Neural crest cell (in vitro differentiated cells): ENCODE measurements at regions not wholly inside any gene's neighbourhood (a gene's known extent, or its start where the extent isn't known, plus 50 kb on each side); places are given as distances from the start of the nearest gene placed in this dataset.

ENCODE experiments used
- DNase-seq: peaks from one replicate; pipeline ENCODE4 v3.0.0; 2021; ENCODE audit warnings: low read depth, mixed read lengths, low spot score
- H3K27ac Mint-ChIP-seq: one replicate; pipeline ENCODE4 v1.8.0; 2021; ENCODE audit warnings: mild to moderate bottlenecking, mixed read lengths; ENCODE audit not compliant: unreplicated experiment
- H3K27me3 Mint-ChIP-seq: 2 replicates; pipeline ENCODE4 v1.8.0; 2021; ENCODE audit warnings: low read depth, mild to moderate bottlenecking, mixed read lengths
- H3K36me3 Mint-ChIP-seq: 2 replicates; pipeline ENCODE4 v1.8.0; 2021; ENCODE audit warnings: low read depth, mild to moderate bottlenecking, mixed read lengths
- H3K4me1 Mint-ChIP-seq: 2 replicates; pipeline ENCODE4 v1.8.0; 2021; ENCODE audit warnings: mixed read lengths
- H3K4me3 Mint-ChIP-seq: one replicate; pipeline ENCODE4 v1.8.0; 2021; ENCODE audit warnings: mild to moderate bottlenecking, mixed read lengths
- H3K9me3 Mint-ChIP-seq: 2 replicates; pipeline ENCODE4 v1.8.0; 2021; ENCODE audit warnings: mixed read lengths
- TF ChIP-seq, protein P1 (sequence below): fragments of 200-600 bp; sonication (generic); conservative IDR thresholded peaks from 2 replicates; pipeline ENCODE4 v1.5.0; 2021; ENCODE audit warnings: antibody characterized with exemption, mild to moderate bottlenecking

DNA sequence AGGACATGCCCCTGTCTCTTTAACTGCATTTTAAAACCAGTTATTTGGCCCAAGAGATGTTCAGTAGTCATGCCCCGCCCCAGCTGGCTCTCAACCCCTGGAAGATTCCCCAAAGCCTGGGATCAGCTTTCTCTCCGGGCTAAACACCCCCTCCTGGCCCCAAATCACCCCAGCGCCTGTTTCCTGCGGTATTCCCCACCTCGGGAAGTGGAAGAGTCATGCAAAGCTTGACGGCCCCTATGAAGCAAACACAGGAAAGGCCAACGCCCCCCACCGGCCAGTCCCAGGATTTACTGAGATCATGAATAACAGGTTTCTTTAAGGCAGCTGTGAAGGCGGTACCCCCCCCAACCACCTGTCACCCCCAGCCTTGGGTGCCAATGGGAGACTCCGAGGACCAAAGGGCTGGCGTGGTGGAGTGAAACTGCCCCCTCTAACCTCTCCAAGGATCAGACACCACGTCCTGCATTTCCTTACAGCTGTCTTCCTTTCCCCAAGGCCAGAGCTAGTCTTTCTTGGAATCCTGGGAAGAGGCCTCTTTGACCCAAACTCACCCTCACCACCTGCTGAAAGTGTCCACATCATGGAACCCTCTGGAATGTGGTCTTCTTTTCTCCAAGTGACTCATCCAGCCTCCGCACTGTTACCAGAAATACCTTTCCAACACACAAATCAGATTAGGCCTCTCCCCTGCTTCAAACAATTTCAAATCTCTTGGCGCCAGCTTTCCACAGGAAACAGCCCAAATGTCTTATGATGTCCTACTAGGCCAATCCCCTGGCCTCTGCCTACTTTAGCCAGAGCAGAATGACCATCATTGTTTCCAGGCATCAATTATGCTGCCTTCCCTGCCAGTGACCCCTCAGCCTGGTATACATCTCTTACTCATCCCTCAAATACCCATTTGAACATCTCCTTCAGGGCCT is 301.5 kb downstream of the ZEB1 start:
- Mint-ChIP-seq H3K36me3 (peaks cover 18% of the 10 kb centered on the region), H3K4me3 (no peak overlapping the region), H3K4me1 (peaks cover 18% of the 10 kb centered on the region), H3K27ac (peak overlapping the region; percentile 50), H3K9me3 (peaks cover 22% of the 10 kb centered on the region), H3K27me3 (no peaks in the 10 kb centered on the region)
- TF ChIP-seq, protein P1, sequence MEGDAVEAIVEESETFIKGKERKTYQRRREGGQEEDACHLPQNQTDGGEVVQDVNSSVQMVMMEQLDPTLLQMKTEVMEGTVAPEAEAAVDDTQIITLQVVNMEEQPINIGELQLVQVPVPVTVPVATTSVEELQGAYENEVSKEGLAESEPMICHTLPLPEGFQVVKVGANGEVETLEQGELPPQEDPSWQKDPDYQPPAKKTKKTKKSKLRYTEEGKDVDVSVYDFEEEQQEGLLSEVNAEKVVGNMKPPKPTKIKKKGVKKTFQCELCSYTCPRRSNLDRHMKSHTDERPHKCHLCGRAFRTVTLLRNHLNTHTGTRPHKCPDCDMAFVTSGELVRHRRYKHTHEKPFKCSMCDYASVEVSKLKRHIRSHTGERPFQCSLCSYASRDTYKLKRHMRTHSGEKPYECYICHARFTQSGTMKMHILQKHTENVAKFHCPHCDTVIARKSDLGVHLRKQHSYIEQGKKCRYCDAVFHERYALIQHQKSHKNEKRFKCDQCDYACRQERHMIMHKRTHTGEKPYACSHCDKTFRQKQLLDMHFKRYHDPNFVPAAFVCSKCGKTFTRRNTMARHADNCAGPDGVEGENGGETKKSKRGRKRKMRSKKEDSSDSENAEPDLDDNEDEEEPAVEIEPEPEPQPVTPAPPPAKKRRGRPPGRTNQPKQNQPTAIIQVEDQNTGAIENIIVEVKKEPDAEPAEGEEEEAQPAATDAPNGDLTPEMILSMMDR = no peak
- DNase-seq = no peak

DNA sequence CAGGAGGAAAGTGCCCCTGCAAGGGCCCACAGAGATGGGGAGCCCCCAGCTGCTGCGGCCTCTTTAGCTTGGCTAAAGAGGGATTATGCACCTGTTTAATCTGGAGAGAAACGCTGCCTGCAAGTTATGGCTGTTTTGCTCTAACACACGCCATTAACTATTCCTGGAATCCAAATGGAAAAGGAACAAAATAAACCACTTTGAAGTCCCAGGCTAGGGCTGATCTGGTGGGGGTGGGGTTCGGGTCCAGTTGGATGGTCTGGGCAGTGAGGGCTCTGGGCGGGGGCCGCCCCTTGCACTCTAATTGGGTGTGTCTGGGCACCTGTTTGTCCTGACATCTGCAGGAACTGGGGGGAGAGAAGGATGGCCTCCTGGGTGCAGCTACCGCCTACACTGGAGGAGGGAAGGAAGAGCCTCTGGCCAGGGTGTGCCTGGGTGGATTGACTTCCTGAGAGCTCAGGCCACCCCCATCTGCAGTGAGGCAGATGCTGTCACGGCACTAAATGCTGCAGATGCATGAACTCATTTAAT is 300.6 kb downstream of the ZEB1 start:
- H3K4me3 Mint-ChIP-seq = no peak overlapping the region
- H3K27me3 Mint-ChIP-seq = no peaks in the 10 kb centered on the region
- DNase-seq = no peak
- peak overlapping the region; percentile 62 for H3K27ac Mint-ChIP-seq
- peaks cover 26% of the 10 kb centered on the region for H3K4me1 Mint-ChIP-seq
- H3K36me3 Mint-ChIP-seq = peaks cover 11% of the 10 kb centered on the region
- TF ChIP-seq, protein P1 = no peak
- H3K9me3 Mint-ChIP-seq = peaks cover 19% of the 10 kb centered on the region

DNA sequence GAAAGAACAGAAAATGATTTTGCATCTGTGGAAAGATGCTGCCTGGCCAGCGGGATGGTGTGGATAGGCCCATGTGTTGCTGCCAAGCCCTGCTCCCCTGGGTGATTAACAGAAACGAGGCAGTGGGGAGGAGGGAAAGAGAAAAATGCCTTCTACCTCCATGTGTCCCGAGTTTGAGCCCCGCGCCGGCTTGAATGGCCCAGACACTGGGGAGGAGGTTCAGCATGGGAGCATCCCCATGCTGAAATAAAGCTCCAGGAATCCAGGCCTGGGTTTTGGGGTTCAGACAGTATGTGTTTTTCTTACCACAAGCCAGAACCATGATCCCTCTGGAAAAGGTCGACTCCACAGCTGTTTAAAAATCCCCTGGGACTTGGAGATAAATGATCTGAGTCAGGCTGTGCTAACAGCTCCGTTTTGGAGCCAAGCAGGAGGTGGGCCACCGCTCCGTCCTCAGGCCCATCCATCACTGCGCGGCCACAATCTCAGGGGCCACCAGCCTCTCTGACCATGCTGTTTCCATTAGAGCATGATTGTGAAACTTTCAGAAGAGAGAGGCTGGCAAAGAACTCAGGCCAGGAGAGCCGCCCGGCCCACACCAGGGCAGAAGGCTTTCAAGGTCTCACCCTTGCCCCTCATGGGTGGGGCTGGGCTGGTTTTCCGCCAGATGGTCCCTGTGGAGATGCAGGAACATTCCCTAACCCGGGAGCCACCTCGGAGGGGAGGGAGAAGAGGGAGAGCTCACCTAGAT is 299.7 kb downstream of the ZEB1 start:
- DNase-seq = no peak
- Mint-ChIP-seq H3K4me3 (no peak overlapping the region), H3K9me3 (peaks cover 11% of the 10 kb centered on the region), H3K36me3 (peaks cover 3% of the 10 kb centered on the region), H3K27ac (peak overlapping the region; percentile 87), H3K27me3 (no peaks in the 10 kb centered on the region), H3K4me1 (peaks cover 26% of the 10 kb centered on the region)
- TF ChIP-seq, protein P1 = no peak

DNA sequence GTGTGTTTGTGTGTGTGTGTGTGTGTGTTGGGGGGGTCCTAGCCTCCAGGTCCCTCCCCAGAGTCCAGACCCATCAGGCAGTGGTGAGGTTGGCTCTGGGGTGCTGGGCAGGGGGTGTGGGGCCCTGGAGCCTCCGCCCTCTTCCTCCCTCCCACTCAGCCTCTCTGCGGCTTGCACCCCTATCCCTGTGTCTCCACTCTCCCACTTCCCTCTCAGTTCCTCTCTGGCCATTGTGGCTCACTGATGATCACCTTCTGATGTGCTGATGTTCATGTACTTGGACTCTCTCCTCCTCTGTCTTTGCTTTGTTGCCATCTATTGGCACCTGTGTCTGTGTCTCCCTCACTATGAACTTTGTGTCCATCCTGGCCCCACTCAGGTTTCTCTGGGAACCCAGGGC is 298.7 kb downstream of the ZEB1 start:
- TF ChIP-seq, protein P1 = no peak
- no peak for DNase-seq
- Mint-ChIP-seq H3K4me3 (no peak overlapping the region), H3K36me3 (peaks cover 3% of the 10 kb centered on the region), H3K27ac (no peak overlapping the region), H3K4me1 (peaks cover 26% of the 10 kb centered on the region), H3K9me3 (peaks cover 8% of the 10 kb centered on the region), H3K27me3 (no peaks in the 10 kb centered on the region)

DNA sequence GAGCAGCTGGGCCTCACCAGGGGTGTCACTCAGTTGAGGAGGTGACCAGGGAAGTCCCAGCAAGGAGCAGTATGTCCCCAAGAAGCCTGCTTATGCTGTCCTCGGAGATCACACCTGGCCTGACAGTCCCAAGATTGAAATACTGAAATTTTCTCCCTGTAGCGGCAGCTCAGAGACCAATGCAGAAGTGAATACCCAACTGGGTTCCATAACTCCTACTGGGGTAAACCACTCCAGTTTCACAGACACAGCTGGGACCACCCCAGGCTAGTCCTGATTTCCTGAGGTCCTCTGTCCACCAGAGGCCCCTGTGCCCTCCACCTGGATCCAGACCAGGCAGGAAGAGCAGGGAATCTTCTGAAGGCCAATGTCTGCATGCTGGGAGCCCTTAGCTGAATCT is 298.1 kb downstream of the ZEB1 start:
- Mint-ChIP-seq H3K9me3 (peaks cover 8% of the 10 kb centered on the region), H3K27me3 (no peaks in the 10 kb centered on the region), H3K27ac (no peak overlapping the region), H3K4me3 (no peak overlapping the region), H3K36me3 (peaks cover 3% of the 10 kb centered on the region), H3K4me1 (peaks cover 26% of the 10 kb centered on the region)
- TF ChIP-seq, protein P1 = no peak
- DNase-seq = no peak
